HL-60 (cell line): ENCODE measurements at regions not wholly inside any gene's neighbourhood (a gene's known extent, or its start where the extent isn't known, plus 50 kb on each side); places are given as distances from the start of the nearest gene placed in this dataset.

ENCODE experiments used
- CTCF ChIP-seq: IDR thresholded peaks from one replicate; pipeline ENCODE4 v1.5.1; 2011; ENCODE audit warnings: low read length, control low read depth, inconsistent platforms; ENCODE audit not compliant: insufficient read depth
- POLR2AphosphoS5 ChIP-seq: IDR thresholded peaks from 2 replicates; pipeline ENCODE4 v1.6.1; 2012; ENCODE audit warnings: low read depth
- REST ChIP-seq: IDR thresholded peaks from 2 replicates; pipeline ENCODE4 v1.6.1; 2012; ENCODE audit warnings: low read depth; ENCODE audit not compliant: insufficient replicate concordance

- no peak for TF ChIP-seq CTCF
- 0 out of 2 replicates have a peak, but pooled peaks have one; percentile 30 for TF ChIP-seq POLR2AphosphoS5
- no peak for TF ChIP-seq REST
Observed at GRCh38 chr6:6941201-6941600, 166.6 kb upstream of the RREB1 start.
